IMR-90 (cell line): ENCODE measurements at regions not wholly inside any gene's neighbourhood (a gene's known extent, or its start where the extent isn't known, plus 50 kb on each side); places are given as distances from the start of the nearest gene placed in this dataset.

ENCODE experiments used
- ATAC-seq: fragments of 200-7000 bp; cut with Tn5 transposase; 2 replicates; pipeline ENCODE4 v1.9.1; 2020; ENCODE audit warnings: low read depth, mild to moderate bottlenecking, moderate library complexity
- BruUV-seq: library from RNA; stranded (reverse); fragments of 400-500 nt; replicated peaks from 2 replicates; lab custom pipeline; 2021; lab: Mats Ljungman, UMichigan
- CTCF ChIA-PET: fragments of 300-600 bp; formaldehyde crosslinking; extraction: SDS; loops from one replicate; lab custom pipeline; 2021; ENCODE audit warnings: antibody characterized with exemption; lab: Yijun Ruan, JAX
- POLR2A ChIA-PET: fragments of 300-600 bp; sonication (Branson Sonifier 250); formaldehyde crosslinking; loops from one replicate; lab custom pipeline; 2022; ENCODE audit warnings: antibody characterized with exemption; ENCODE audit not compliant: unreplicated experiment; lab: Charles Lee
- DNase-seq: peaks from one replicate; pipeline ENCODE4 v3.0.0; 2013
- H2AFZ ChIP-seq: replicated peaks from 2 replicates; pipeline ENCODE3; 2013; ENCODE audit warnings: low read length, mild to moderate bottlenecking; ENCODE audit not compliant: poor library complexity
- H2AK5ac ChIP-seq: 2 replicates; pipeline ENCODE4 v1.6.1; 2013; ENCODE audit warnings: low read depth, low read length, inconsistent platforms
- H2AK9ac ChIP-seq: replicated peaks from 2 replicates; pipeline ENCODE3; 2013; ENCODE audit warnings: mild to moderate bottlenecking, low read depth, low read length, moderate library complexity; ENCODE audit not compliant: poor library complexity
- H2BK120ac ChIP-seq: 2 replicates; pipeline ENCODE4 v1.6.1; 2013; ENCODE audit warnings: low read depth, low read length, inconsistent platforms
- H2BK15ac ChIP-seq: 3 replicates; pipeline ENCODE4 v1.6.1; 2013; ENCODE audit warnings: low read depth, low read length, inconsistent platforms
- H2BK20ac ChIP-seq: 2 replicates; pipeline ENCODE4 v1.6.1; 2013; ENCODE audit warnings: low read depth, mild to moderate bottlenecking, inconsistent platforms, low read length, moderate library complexity
- H2BK5ac ChIP-seq: 2 replicates; pipeline ENCODE4 v1.6.1; 2013; ENCODE audit warnings: mild to moderate bottlenecking, low read depth, low read length, inconsistent platforms; ENCODE audit not compliant: poor library complexity, severe bottlenecking
- H3K14ac ChIP-seq: replicated peaks from 2 replicates; pipeline ENCODE4 v1.6.1; 2013; ENCODE audit warnings: low read depth, low read length, inconsistent platforms
- H3K18ac ChIP-seq: 2 replicates; pipeline ENCODE4 v1.6.1; 2013; ENCODE audit warnings: low read depth, low read length, control low read depth
- H3K23ac ChIP-seq: 2 replicates; pipeline ENCODE4 v1.6.1; 2013; ENCODE audit warnings: low read depth, low read length, inconsistent platforms
- H3K27ac ChIP-seq: 2 replicates; pipeline ENCODE4 v1.5.1; 2013; ENCODE audit warnings: mild to moderate bottlenecking, control low read depth, low read length; ENCODE audit not compliant: insufficient read depth
- H3K27me3 ChIP-seq: 2 replicates; pipeline ENCODE4 v1.6.1; 2013; ENCODE audit warnings: low read length; ENCODE audit not compliant: control insufficient read depth, insufficient read depth
- H3K36me3 ChIP-seq: 2 replicates; pipeline ENCODE4 v1.6.1; 2013; ENCODE audit warnings: low read length, mixed read lengths; ENCODE audit not compliant: control insufficient read depth, insufficient read depth
- H3K4ac ChIP-seq: 2 replicates; pipeline ENCODE4 v1.6.1; 2013; ENCODE audit warnings: low read depth, low read length, inconsistent platforms
- H3K4me1 ChIP-seq: 2 replicates; pipeline ENCODE4 v1.6.1; 2013; ENCODE audit warnings: low read length, mixed read lengths; ENCODE audit not compliant: control insufficient read depth, insufficient read depth
- H3K4me2 ChIP-seq: 2 replicates; pipeline ENCODE4 v1.6.1; 2013; ENCODE audit warnings: low read depth, mild to moderate bottlenecking, control low read depth, low read length, moderate library complexity
- H3K4me3 ChIP-seq: 2 replicates; pipeline ENCODE4 v1.5.1; 2013; ENCODE audit warnings: low read depth, mild to moderate bottlenecking, control low read depth, low read length, moderate library complexity; ENCODE audit not compliant: insufficient read depth
- H3K56ac ChIP-seq: 2 replicates; pipeline ENCODE4 v1.6.1; 2013; ENCODE audit warnings: low read length, inconsistent platforms; ENCODE audit not compliant: insufficient read depth; ENCODE audit errors: extremely low read depth
- H3K79me1 ChIP-seq, 2 experiments: 2 replicates each; pipeline ENCODE4 v1.6.1; 2013; ENCODE audit warnings: low read length in 2 of 2, inconsistent platforms in 1 of 2, low read depth in 1 of 2
- H3K9ac ChIP-seq: 2 replicates; pipeline ENCODE4 v1.6.1; 2013; ENCODE audit warnings: low read depth, low read length, control low read depth
- H3K9me1 ChIP-seq: 2 replicates; pipeline ENCODE4 v1.6.1; 2013; ENCODE audit warnings: low read length, inconsistent platforms; ENCODE audit not compliant: insufficient read depth
- H3K9me3 ChIP-seq: 2 replicates; pipeline ENCODE4 v1.6.1; 2013; ENCODE audit warnings: low read length; ENCODE audit not compliant: control insufficient read depth, insufficient read depth
- H4K20me1 ChIP-seq: 2 replicates; pipeline ENCODE4 v1.6.1; 2013; ENCODE audit warnings: low read length, inconsistent platforms; ENCODE audit not compliant: insufficient read depth
- H4K5ac ChIP-seq: 2 replicates; pipeline ENCODE4 v1.6.1; 2013; ENCODE audit warnings: mild to moderate bottlenecking, low read depth, low read length, control low read depth
- H4K8ac ChIP-seq, 2 experiments: 2 replicates each; pipeline ENCODE4 v1.6.1; 2013; ENCODE audit warnings: low read depth in 2 of 2, low read length in 2 of 2, control low read depth in 1 of 2, inconsistent platforms in 1 of 2
- H4K91ac ChIP-seq: 2 replicates; pipeline ENCODE4 v1.6.1; 2013; ENCODE audit warnings: low read depth, low read length, inconsistent platforms; ENCODE audit not compliant: insufficient read depth
- CTCF ChIP-seq: conservative IDR thresholded peaks from 2 replicates; pipeline ENCODE4 v1.5.1; 2012; ENCODE audit warnings: mild to moderate bottlenecking, low read depth, low read length, improper control_type of control experiment
- MAFK ChIP-seq: IDR thresholded peaks from 2 replicates; pipeline ENCODE4 v1.6.1; 2012; ENCODE audit warnings: low read depth, low read length, improper control_type of control experiment
- USF2 ChIP-seq: fragments of 150-350 bp; IDR thresholded peaks from 2 replicates; pipeline ENCODE4 v1.6.1; 2017; ENCODE audit warnings: mild to moderate bottlenecking, antibody characterized with exemption, low read length, low read depth
- WGBS, 2 experiments: methylation state at CpG; one replicate each; pipeline versions ENCODE4 v1.1.5 to v1.1.7; 2013; ENCODE audit warnings: missing lambda C conversion rate in 2 of 2; ENCODE audit not compliant: insufficient read length in 1 of 2; ENCODE audit errors: extremely low coverage in 2 of 2; 5-methylcytosine and 5-hydroxymethylcytosine counted together
- dilution Hi-C: fragments of 300-500 bp; cut with HindIII; formaldehyde crosslinking; loops from one replicate; pipeline ENCODE4 v1.14.3; 2018; ENCODE audit warnings: low sequenced_read_pairs; ENCODE audit not compliant: unreplicated experiment
- in situ Hi-C: fragments of 300-500 bp; cut with MboI; formaldehyde crosslinking; loops from 3 replicates; pipeline ENCODE4 v1.14.3; 2019; ENCODE audit warnings: low sequenced_read_pairs, inconsistent platforms, mixed read lengths
- intact Hi-C: fragments of 100-400 bp; cut with micrococcal nuclease; formaldehyde crosslinking; loops from 2 replicates; pipeline ENCODE4 v1.10.0; 2022

- intact Hi-C loops, result no loop called here
- H3K79me1 ChIP-seq, result no peaks in the 10 kb centered on the region
- no peak overlapping the region for H4K91ac ChIP-seq
- H4K20me1 ChIP-seq, result no peaks in the 10 kb centered on the region
- WGBS, 2 experiments, result 100% methylated on average over 1 of the region's 1 CpG; no CpG with 5 or more reads in 1 of the 2 experiments
- no peak overlapping the region for H2AFZ ChIP-seq
- in situ Hi-C loops, result no loop called here
- no peak overlapping the region for H2BK20ac ChIP-seq
- H2BK120ac ChIP-seq, result no peak overlapping the region
- H4K5ac ChIP-seq, result no peak overlapping the region
- no peak overlapping the region for H3K9ac ChIP-seq
- H3K4me2 ChIP-seq, result no peak overlapping the region
- H3K23ac ChIP-seq, result no peak overlapping the region
- no peak overlapping the region for H2BK15ac ChIP-seq
- no peaks in the 10 kb centered on the region for H3K27me3 ChIP-seq
- H3K14ac ChIP-seq, result no peak overlapping the region
- no peak overlapping the region for H2AK5ac ChIP-seq
- H4K8ac ChIP-seq, result no peak overlapping the region
- ATAC-seq (no peak), DNase-seq (no peak)
- ChIA-PET CTCF (no interaction called here), POLR2A (no interaction called here)
- H3K27ac ChIP-seq, result no peak overlapping the region
- no peak overlapping the region for H3K4me3 ChIP-seq
- no peaks in the 10 kb centered on the region for H3K36me3 ChIP-seq
- H2AK9ac ChIP-seq, result no peak overlapping the region
- H2BK5ac ChIP-seq, result no peak overlapping the region
- H3K18ac ChIP-seq, result no peak overlapping the region
- no peaks in the 10 kb centered on the region for H3K9me1 ChIP-seq
- no peaks in the 10 kb centered on the region for H3K9me3 ChIP-seq
- TF ChIP-seq USF2 (no peak), CTCF (no peak), MAFK (no peak)
- H3K56ac ChIP-seq, result no peak overlapping the region
- dilution Hi-C loops, result no loop called here
- no peaks in the 10 kb centered on the region for H3K4me1 ChIP-seq
- no peak overlapping the region for H3K4ac ChIP-seq
- no TSS peak for BruUV-seq
These were observed 476.5 kb upstream of the MAP3K7 start for GRCh38 chr6:91063362-91063761.
